IPS-NIHi11 (cell line): ENCODE measurements at regions not wholly inside any gene's neighbourhood (a gene's known extent, or its start where the extent isn't known, plus 50 kb on each side); places are given as distances from the start of the nearest gene placed in this dataset.
"Not testable (repeated sequence)": the region's sequence is repeated elsewhere in the genome, so short reads cannot be mapped to it uniquely, and the experiment has no call there.

Experiments used
- DNase-seq: peaks from one replicate; pipeline ENCODE4 v3.0.0; 2012; ENCODE audit warnings: mixed read lengths, low spot score

GRCh38 chr18:78455386-78455785, 524.2 kb upstream of the SALL3 start:
- DNase-seq: no peak

GRCh38 chr18:78457011-78457410, 522.6 kb upstream of the SALL3 start:
- no peak for DNase-seq

- DNase-seq: no peak
These were observed 521.9 kb upstream of the SALL3 start for GRCh38 chr18:78457731-78458130.

- no peak for DNase-seq
These were observed 521.3 kb upstream of the SALL3 start for GRCh38 chr18:78458356-78458755.

GRCh38 chr18:78459668-78460067, 520.0 kb upstream of the SALL3 start:
- DNase-seq: no peak

- no peak for DNase-seq
These were observed 519.1 kb upstream of the SALL3 start for GRCh38 chr18:78460558-78460957.

GRCh38 chr18:78473563-78473962, 506.1 kb upstream of the SALL3 start:
- no peak for DNase-seq

GRCh38 chr18:78477840-78478239, 501.8 kb upstream of the SALL3 start:
- no peak for DNase-seq

- DNase-seq: no peak
These were observed 500.2 kb upstream of the SALL3 start for GRCh38 chr18:78479443-78479842.

- no peak for DNase-seq
These were observed 499.2 kb upstream of the SALL3 start for GRCh38 chr18:78480262-78481054.

GRCh38 chr18:78482378-78482777, 497.2 kb upstream of the SALL3 start:
- no peak for DNase-seq

- DNase-seq: no peak
These were observed 492.0 kb upstream of the SALL3 start for GRCh38 chr18:78487649-78488048.

GRCh38 chr18:78492064-78492812, 487.4 kb upstream of the SALL3 start:
- DNase-seq: no peak

GRCh38 chr18:78492813-78493371, 486.7 kb upstream of the SALL3 start:
- no peak for DNase-seq

GRCh38 chr18:78493490-78493889, 486.1 kb upstream of the SALL3 start:
- not testable (repeated sequence) for DNase-seq

- no peak for DNase-seq
These were observed 485.2 kb upstream of the SALL3 start for GRCh38 chr18:78494204-78495085.

GRCh38 chr18:78495550-78495949, 484.1 kb upstream of the SALL3 start:
- no peak for DNase-seq

GRCh38 chr18:78496079-78496478, 483.5 kb upstream of the SALL3 start:
- no peak for DNase-seq

- DNase-seq: no peak
These were observed 482.0 kb upstream of the SALL3 start for GRCh38 chr18:78497641-78498040.

- DNase-seq: no peak
These were observed 480.0 kb upstream of the SALL3 start for GRCh38 chr18:78499586-78499985.

- no peak for DNase-seq
These were observed 478.4 kb upstream of the SALL3 start for GRCh38 chr18:78501251-78501650.

GRCh38 chr18:78503129-78503528, 476.5 kb upstream of the SALL3 start:
- no peak for DNase-seq
